NT2/D1 (cell line): ENCODE measurements at regions not wholly inside any gene's neighbourhood (a gene's known extent, or its start where the extent isn't known, plus 50 kb on each side); places are given as distances from the start of the nearest gene placed in this dataset.
A peak's percentile ranks its signal among the peaks of the same experiment; 100 is the strongest.
"Not testable (repeated sequence)": the region's sequence is repeated elsewhere in the genome, so short reads cannot be mapped to it uniquely, and the experiment has no call there.

Experiments
- DNase-seq: peaks from one replicate; pipeline ENCODE4 v3.0.0-alpha.2; 2011; ENCODE audit warnings: low read depth, low spot score
- H3K27me3 ChIP-seq: 2 replicates; pipeline ENCODE4 v1.6.0; 2011; ENCODE audit warnings: mild to moderate bottlenecking; ENCODE audit not compliant: insufficient read length, insufficient read depth
- H3K36me3 ChIP-seq: 2 replicates; pipeline ENCODE4 v1.6.1; 2011; ENCODE audit warnings: mild to moderate bottlenecking, low read length, mixed read lengths; ENCODE audit not compliant: insufficient read depth, insufficient read length
- H3K4me1 ChIP-seq: 2 replicates; pipeline ENCODE4 v1.5.1; 2011; ENCODE audit not compliant: insufficient read depth, insufficient read length
- H3K4me3 ChIP-seq: 2 replicates; pipeline ENCODE4 v1.5.1; 2011; ENCODE audit warnings: low read depth; ENCODE audit not compliant: insufficient read length
- H3K9ac ChIP-seq: 2 replicates; pipeline ENCODE4 v1.6.0; 2011; ENCODE audit warnings: low read depth; ENCODE audit not compliant: insufficient read length
- H3K9me3 ChIP-seq: 2 replicates; pipeline ENCODE4 v1.5.1; 2011; ENCODE audit warnings: mild to moderate bottlenecking, low read length; ENCODE audit not compliant: insufficient read depth
- SUZ12 ChIP-seq: IDR thresholded peaks from 2 replicates; pipeline ENCODE4 v1.6.1; 2011; ENCODE audit not compliant: insufficient read length, insufficient read depth; ENCODE audit errors: extremely low read depth
- YY1 ChIP-seq: IDR thresholded peaks from 2 replicates; pipeline ENCODE4 v1.6.1; 2011; ENCODE audit not compliant: insufficient read length, insufficient read depth
- ZNF274 ChIP-seq: IDR thresholded peaks from 2 replicates; pipeline ENCODE4 v1.6.1; 2011; ENCODE audit warnings: mild to moderate bottlenecking, low read depth, low read length

DNA sequence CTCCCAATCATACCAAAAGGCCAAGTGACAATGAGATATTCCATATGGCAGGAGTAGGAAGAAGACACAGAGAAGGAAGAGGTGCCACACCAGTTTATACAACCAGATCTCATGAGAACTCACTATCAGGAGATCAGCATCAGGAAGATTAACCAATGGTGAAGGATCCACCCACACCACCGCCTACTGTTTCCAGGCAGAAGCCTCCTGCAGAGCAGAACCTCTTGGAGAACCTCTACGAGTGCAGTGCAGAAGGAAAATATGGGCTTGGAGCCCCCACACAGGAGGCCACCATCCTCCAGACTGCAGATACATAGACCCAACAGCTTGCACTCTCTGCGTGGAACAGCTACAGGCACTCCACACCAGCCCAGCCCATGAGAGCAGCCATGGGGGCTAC, 264.4 kb downstream of the POTED start:
- not testable (repeated sequence) for H3K9ac ChIP-seq, DNase-seq, H3K4me1 ChIP-seq, H3K27me3 ChIP-seq, H3K36me3 ChIP-seq, H3K9me3 ChIP-seq, H3K4me3 ChIP-seq

DNA sequence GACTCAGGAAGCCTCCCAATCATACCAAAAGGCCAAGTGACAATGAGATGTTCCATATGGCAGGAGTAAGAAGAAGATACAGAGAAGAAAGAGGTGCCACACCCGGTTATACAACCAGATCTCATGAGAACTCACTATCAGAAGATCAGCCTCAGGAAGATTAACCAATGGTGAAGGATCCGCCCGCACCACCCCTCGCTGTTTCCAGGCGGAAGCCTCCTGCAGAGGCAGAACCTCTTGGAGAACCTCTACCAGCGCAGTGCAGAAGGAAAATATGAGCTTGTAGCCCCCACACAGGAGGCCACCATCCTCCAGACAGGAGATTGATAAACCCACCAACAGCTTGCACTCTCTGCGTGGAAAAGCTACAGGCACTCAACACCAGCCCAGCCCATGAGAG, 245.1 kb downstream of the POTED start:
- no peaks in the 10 kb centered on the region for H3K9me3 ChIP-seq
- TF ChIP-seq ZNF274 = no peak
- no peak for TF ChIP-seq SUZ12
- no peak for TF ChIP-seq YY1
- DNase-seq = no peak
- no peaks in the 10 kb centered on the region for H3K27me3 ChIP-seq
- H3K4me3 ChIP-seq = no peak overlapping the region
- H3K4me1 ChIP-seq = no peaks in the 10 kb centered on the region
- no peaks in the 10 kb centered on the region for H3K36me3 ChIP-seq
- no peak overlapping the region for H3K9ac ChIP-seq

DNA sequence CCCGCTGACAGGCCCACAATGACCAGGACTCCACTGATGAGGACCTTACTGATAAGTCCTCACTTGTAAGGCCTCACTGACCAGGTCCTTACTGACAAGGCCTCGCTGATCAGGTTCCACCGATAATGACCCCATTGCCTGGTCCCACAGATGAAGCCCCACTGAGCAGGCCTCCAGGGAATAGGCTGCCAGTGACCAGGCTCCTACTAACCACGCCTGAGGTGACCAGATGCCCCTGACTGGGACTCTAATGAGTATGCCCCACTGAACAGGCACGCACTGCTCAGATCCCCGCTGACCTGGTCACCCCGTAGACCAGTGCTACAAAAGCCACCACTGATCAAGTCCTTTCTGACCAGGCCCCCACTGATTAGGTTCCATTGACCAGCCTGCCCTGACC, 241.2 kb downstream of the POTED start:
- not testable (repeated sequence) for H3K9ac ChIP-seq, H3K27me3 ChIP-seq, H3K4me3 ChIP-seq, DNase-seq, H3K9me3 ChIP-seq, H3K36me3 ChIP-seq, H3K4me1 ChIP-seq

DNA sequence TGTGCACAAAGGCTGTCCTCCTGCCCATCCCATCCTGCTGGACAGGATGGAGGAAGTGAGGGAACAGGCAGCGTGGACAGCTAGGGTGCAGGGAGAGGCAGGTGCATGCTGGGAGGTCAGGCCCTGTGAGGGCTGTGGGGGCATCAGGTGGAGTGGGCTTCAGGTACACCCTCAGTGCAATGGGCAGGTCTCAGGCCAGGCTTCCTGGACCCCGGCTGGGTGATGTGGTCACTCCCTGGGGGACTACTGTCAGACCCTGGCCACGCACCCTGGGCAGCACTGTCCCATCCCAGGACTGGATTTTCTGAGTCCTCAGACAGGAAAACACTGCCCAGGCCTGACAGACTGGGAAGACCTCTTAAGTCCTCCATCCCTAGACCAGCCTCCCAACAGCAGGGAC, 239.9 kb downstream of the POTED start:
- not testable (repeated sequence) for H3K4me1 ChIP-seq, H3K36me3 ChIP-seq, H3K9me3 ChIP-seq, DNase-seq, H3K27me3 ChIP-seq, H3K9ac ChIP-seq, H3K4me3 ChIP-seq

DNA sequence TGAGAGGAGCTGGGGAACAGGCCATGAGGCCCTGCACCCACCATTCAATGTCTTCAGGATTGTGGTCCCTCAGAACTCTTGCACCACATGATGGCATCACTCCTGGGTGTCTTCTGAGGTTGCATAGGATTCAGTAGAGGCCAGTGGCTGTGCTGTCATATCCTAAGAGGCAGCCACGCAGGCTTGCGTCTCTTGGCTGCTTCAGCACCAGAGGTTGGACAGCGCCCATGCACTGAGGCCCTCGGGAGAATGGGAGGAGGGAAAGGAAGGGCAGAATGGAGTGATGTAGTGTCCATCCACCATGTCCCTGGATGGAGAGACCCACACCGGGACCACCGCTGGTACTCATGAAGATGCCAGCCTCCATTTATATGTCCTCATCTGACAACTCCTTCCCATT, 237.1 kb downstream of the POTED start:
- DNase-seq = peak; percentile 5

DNA sequence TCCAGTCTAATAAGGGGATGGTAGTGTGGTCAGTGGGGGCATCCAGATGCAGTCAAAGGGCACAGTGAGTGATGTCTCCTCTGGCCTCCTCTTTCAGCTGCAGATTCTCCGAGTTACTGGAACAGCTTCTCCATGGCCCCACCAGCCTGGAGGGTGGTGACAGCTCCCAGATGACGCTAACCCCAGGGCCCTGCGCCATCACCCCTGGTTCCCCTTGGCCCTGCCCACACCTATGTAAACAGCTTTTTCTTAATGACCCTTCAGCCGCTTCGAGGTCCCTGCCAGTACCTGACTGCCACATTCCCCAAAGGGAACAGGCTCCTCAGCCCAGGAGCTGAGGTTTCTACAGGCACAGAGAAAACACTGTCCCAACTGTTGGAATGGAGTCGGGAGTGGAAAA, 235.0 kb downstream of the POTED start:
- not testable (repeated sequence) for H3K9me3 ChIP-seq, H3K9ac ChIP-seq, H3K27me3 ChIP-seq, DNase-seq, H3K4me1 ChIP-seq, H3K36me3 ChIP-seq, H3K4me3 ChIP-seq

More for the DNA sequence above, 237.1 kb downstream of the POTED start:
- H3K36me3 ChIP-seq, H3K4me3 ChIP-seq, H3K9ac ChIP-seq, H3K27me3 ChIP-seq, H3K9me3 ChIP-seq, H3K4me1 ChIP-seq: not testable (repeated sequence)

DNA sequence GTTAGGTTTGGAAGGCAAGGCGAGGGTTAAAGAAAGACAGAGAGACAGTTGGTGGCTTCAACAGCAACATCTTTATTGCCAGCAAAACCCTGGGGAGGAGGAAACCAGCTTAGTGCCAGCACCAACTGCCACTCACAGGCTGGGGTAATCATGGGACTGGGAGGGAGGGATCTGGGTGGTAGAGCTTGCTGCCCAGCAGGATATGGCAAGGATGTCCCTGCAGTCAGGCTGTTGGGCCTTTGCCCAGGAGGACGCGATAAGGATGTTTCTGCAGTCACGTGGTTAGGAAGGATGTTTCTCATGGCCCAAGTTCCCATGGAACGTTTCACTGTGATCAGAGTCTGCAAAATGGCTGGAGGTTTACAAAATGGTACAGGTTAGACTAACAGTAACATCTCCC, 233.5 kb downstream of the POTED start:
- not testable (repeated sequence) for H3K9me3 ChIP-seq, H3K9ac ChIP-seq, H3K4me1 ChIP-seq, H3K27me3 ChIP-seq, H3K4me3 ChIP-seq, H3K36me3 ChIP-seq, DNase-seq

DNA sequence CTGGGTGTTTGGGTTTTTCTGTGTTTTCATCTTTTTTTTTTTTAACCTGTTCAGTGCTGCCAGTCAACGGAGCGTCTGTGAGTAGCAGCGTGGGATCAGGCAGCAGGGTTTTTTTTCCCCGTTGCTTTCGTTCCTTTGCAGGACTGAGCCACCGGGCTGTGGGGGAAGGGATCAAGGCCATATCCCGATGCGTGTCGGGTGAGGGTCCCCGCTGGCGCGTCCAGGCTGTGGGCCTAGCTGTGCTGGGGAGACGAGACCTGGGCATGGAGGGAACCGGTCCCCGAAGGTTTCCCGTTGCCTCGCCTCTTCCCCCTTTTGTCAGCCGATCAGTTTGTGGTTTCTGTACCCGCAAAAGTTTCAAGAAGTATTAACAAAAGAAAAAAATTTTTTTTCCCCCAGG, 218.1 kb downstream of the POTED start:
- not testable (repeated sequence) for H3K4me3 ChIP-seq, H3K9me3 ChIP-seq, DNase-seq, H3K27me3 ChIP-seq, H3K36me3 ChIP-seq, H3K9ac ChIP-seq, H3K4me1 ChIP-seq

DNA sequence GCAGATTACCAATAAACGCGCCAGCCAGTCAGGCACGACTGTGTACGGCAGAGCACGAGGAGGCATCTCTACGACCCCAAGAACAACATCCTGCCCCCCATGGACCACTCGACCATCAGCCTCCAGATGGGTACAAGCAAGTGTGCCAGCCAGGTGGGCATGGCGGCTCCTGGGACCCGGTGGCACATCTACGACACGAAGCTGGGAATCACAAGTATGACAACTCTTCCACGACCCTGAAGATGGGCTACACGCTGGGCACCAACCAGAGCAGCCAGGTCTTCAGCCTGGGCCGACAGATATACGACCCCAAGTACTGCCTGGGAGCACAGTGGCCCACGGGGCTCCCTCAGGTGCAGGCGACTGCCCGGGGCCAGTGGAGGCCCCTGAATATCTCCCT, 217.6 kb downstream of the POTED start:
- Histone ChIP-seq H3K9me3 (no peaks in the 10 kb centered on the region), H3K4me3 (no peak overlapping the region), H3K27me3 (no peaks in the 10 kb centered on the region), H3K36me3 (no peaks in the 10 kb centered on the region), H3K9ac (no peak overlapping the region), H3K4me1 (no peaks in the 10 kb centered on the region)
- DNase-seq = no peak
- TF ChIP-seq YY1 (no peak), SUZ12 (no peak), ZNF274 (no peak)

DNA sequence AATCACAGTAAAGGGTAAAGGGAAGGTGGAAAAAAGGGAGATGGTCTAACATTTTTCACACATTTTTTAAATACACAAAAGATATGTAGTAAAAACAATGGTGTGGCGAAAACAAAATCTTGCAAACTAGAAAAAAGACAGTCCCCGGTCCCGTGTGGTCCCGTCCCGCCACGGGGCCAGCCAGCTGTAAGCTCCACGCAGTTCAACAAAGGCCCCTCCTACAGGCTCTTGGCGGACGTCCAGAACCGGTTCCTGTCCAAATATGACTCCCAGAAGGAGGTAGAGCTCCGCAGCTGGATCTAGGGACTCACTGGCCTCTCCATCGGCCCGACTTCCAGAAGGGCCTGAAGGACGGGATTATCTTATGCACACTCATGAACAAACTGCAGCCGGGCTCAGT, 216.9 kb downstream of the POTED start:
- not testable (repeated sequence) for H3K9me3 ChIP-seq, DNase-seq, H3K9ac ChIP-seq, H3K4me1 ChIP-seq, H3K4me3 ChIP-seq, H3K36me3 ChIP-seq, H3K27me3 ChIP-seq

DNA sequence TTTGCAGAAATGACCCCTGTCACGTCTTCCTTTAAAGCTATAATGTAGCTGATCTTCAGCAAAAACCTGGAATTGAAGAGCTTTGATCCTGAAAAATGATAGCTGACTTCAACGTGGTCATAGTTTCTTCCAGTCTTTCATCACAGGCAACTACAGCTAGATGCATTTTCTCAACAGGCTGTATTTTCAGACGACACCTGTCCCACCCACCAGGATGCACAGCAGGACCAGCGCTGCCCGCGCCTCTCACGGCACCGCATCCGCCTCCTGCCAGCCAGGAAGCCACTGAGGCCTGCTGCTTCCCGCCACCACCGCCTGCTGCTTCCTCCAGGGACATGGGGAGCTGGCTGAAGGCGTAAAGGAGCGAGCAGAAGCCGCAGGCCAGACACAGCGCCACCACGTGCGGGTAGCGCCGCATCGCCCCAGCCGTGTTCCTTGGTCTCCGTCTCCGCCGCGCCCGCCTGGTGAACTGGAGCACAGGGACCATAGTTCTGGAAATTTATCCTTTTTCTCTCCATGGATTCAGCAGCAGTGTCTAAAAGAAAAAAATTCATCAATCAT, 215.7 kb downstream of the POTED start:
- H3K9ac ChIP-seq, H3K4me1 ChIP-seq, H3K27me3 ChIP-seq, H3K9me3 ChIP-seq, H3K4me3 ChIP-seq, H3K36me3 ChIP-seq, DNase-seq: not testable (repeated sequence)

DNA sequence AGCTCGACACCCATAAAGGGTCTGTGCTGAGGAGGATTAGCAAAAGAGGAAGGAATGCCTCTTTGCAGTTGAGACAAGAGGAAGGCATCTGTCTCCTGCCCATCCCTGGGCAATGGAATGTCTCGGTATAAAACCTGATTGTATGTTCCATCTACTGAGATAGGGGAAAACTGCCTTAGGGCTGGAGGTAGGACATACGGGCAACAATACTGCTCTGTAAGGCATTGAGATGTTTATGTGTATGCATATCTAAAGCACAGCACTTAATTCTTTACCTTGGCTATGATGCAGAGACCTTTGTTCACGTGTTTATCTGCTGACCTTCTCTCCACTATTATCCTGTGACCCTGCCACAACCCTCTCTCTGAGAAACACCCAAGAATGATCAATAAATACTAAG, 210.7 kb downstream of the POTED start:
- H3K36me3 ChIP-seq = not testable (repeated sequence)

More for the DNA sequence above, 210.7 kb downstream of the POTED start:
- H3K27me3 ChIP-seq, H3K9me3 ChIP-seq, H3K4me1 ChIP-seq, H3K9ac ChIP-seq, DNase-seq, H3K4me3 ChIP-seq: not testable (repeated sequence)
